ENCODE measurements at regions not wholly inside any gene's neighbourhood (a gene's known extent, or its start where the extent isn't known, plus 50 kb on each side); places are given as distances from the start of the nearest gene placed in this dataset.

GRCh38 chr1:186611156-186611555 lies 69.1 kb downstream of the PTGS2 start:
- H3K36me3 ChIP-seq: no peaks in the 10 kb centered on the region
- DNase-seq (no peak), ATAC-seq (no peak)
- no peaks in the 10 kb centered on the region for H3K9me3 ChIP-seq
- no peak overlapping the region for H3K27ac ChIP-seq
- no peak overlapping the region for H3K4me3 ChIP-seq
- no peak for TF ChIP-seq CTCF (IDR thresholded peaks at IDR 0.05)
- no peaks in the 10 kb centered on the region for H3K27me3 ChIP-seq (ENCODE audit: low read depth)
- no peaks in the 10 kb centered on the region for H3K4me1 ChIP-seq
- intact Hi-C loops (cut with DNase I): no loop called here

- Histone ChIP-seq H3K4me3 (no peak overlapping the region), H3K4me1 (no peaks in the 10 kb centered on the region), H3K9me3 (no peaks in the 10 kb centered on the region), H3K27ac (no peak overlapping the region), H3K36me3 (no peaks in the 10 kb centered on the region), H3K27me3 (ENCODE audit: low read depth) (no peaks in the 10 kb centered on the region)
- intact Hi-C loops (cut with DNase I): loop anchor here (10.0 kb wide), 1 partner anchor 376 kb away; no protein-coding TSS in a partner anchor
- no peak for DNase-seq
- no peak for TF ChIP-seq CTCF (IDR thresholded peaks at IDR 0.05)
- no peak for ATAC-seq
These were observed 71.0 kb downstream of the PTGS2 start for GRCh38 chr1:186609183-186609582.

- no peaks in the 10 kb centered on the region for H3K36me3 ChIP-seq
- DNase-seq (peak; percentile 48), ATAC-seq (peak; percentile 78 to 83)
- H3K27ac ChIP-seq: no peak overlapping the region
- H3K27me3 ChIP-seq (ENCODE audit: low read depth): no peaks in the 10 kb centered on the region
- intact Hi-C loops (cut with DNase I): loop anchor here (10.0 kb wide), 1 partner anchor 379 kb away; no protein-coding TSS in a partner anchor
- H3K4me1 ChIP-seq: no peaks in the 10 kb centered on the region
- peak; percentile 72 for TF ChIP-seq CTCF (IDR thresholded peaks at IDR 0.05)
- no peak overlapping the region for H3K4me3 ChIP-seq
- no peaks in the 10 kb centered on the region for H3K9me3 ChIP-seq
These were observed 74.4 kb downstream of the PTGS2 start for GRCh38 chr1:186605762-186606350.

- no peak for TF ChIP-seq CTCF (IDR thresholded peaks at IDR 0.05)
- Histone ChIP-seq H3K4me3 (no peak overlapping the region), H3K4me1 (no peaks in the 10 kb centered on the region), H3K9me3 (no peaks in the 10 kb centered on the region), H3K36me3 (no peaks in the 10 kb centered on the region), H3K27me3 (ENCODE audit: low read depth) (no peaks in the 10 kb centered on the region), H3K27ac (no peak overlapping the region)
- DNase-seq: no peak
- ATAC-seq: no peak
- intact Hi-C loops (cut with DNase I): no loop called here
These were observed 84.3 kb downstream of the PTGS2 start for GRCh38 chr1:186595969-186596368.

GRCh38 chr1:186578325-186579016 lies 101.8 kb downstream of the PTGS2 start:
- Histone ChIP-seq H3K36me3 (no peaks in the 10 kb centered on the region), H3K4me1 (no peaks in the 10 kb centered on the region), H3K27me3 (ENCODE audit: low read depth) (no peaks in the 10 kb centered on the region), H3K4me3 (no peak overlapping the region), H3K9me3 (no peaks in the 10 kb centered on the region), H3K27ac (no peak overlapping the region)
- DNase-seq (no peak), ATAC-seq (peak; percentile 65 to 67)
- TF ChIP-seq CTCF (IDR thresholded peaks at IDR 0.05): no peak
- intact Hi-C loops (cut with DNase I): no loop called here

All from lower lobe of right lung (tissue), 2 donors.